GM19328 (cell line): ENCODE measurements at regions not wholly inside any gene's neighbourhood (a gene's known extent, or its start where the extent isn't known, plus 50 kb on each side); places are given as distances from the start of the nearest gene placed in this dataset.

Source experiments
- ATAC-seq: cut with Tn5 transposase; IDR thresholded peaks from one replicate; pipeline ENCODE4 v1.9.1; 2021; ENCODE audit warnings: mild to moderate bottlenecking, moderate library complexity; ENCODE audit not compliant: unreplicated experiment

GRCh38 chr4:37157476-37158167, 86.9 kb upstream of the NWD2 start:
- no peak for ATAC-seq

GRCh38 chr4:37160653-37161052, 83.9 kb upstream of the NWD2 start:
- ATAC-seq = no peak

GRCh38 chr4:37165844-37166243, 78.7 kb upstream of the NWD2 start:
- ATAC-seq = no peak

GRCh38 chr4:37169956-37170355, 74.6 kb upstream of the NWD2 start:
- no peak for ATAC-seq

- ATAC-seq = no peak
These were observed 56.4 kb upstream of the NWD2 start for GRCh38 chr4:37188100-37188499.
